ENCODE measurements at regions not wholly inside any gene's neighbourhood (a gene's known extent, or its start where the extent isn't known, plus 50 kb on each side); places are given as distances from the start of the nearest gene placed in this dataset.

DNA sequence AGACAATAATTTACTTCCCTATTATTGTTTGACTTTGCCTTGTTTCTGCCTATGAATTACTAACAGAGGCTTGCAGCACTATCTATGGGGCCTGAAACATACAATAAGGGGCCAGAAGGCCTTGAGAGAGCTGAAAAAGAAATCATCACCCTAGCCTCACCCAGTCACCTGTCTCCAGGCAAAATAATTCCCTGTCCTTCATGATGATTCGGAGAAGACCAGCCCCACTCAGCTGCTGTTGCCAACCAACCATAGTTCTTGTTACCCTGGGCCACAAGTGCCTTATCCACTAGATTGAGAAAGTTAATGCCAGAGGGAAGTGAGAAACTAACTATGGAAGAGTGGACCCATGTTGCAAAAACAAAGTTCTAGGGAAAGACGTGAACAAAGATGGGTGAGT lies 97.1 kb downstream of the ARF6 start:
- Histone ChIP-seq H3K9me3 (no peaks in the 10 kb centered on the region), H3K27me3 (ENCODE audit: low read depth) (no peaks in the 10 kb centered on the region), H3K4me3 (no peak overlapping the region), H3K27ac (no peak overlapping the region), H3K36me3 (no peaks in the 10 kb centered on the region), H3K4me1 (peaks cover 11% of the 10 kb centered on the region)
- ATAC-seq (no peak), DNase-seq (no peak)
- TF ChIP-seq, protein P1, sequence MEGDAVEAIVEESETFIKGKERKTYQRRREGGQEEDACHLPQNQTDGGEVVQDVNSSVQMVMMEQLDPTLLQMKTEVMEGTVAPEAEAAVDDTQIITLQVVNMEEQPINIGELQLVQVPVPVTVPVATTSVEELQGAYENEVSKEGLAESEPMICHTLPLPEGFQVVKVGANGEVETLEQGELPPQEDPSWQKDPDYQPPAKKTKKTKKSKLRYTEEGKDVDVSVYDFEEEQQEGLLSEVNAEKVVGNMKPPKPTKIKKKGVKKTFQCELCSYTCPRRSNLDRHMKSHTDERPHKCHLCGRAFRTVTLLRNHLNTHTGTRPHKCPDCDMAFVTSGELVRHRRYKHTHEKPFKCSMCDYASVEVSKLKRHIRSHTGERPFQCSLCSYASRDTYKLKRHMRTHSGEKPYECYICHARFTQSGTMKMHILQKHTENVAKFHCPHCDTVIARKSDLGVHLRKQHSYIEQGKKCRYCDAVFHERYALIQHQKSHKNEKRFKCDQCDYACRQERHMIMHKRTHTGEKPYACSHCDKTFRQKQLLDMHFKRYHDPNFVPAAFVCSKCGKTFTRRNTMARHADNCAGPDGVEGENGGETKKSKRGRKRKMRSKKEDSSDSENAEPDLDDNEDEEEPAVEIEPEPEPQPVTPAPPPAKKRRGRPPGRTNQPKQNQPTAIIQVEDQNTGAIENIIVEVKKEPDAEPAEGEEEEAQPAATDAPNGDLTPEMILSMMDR (IDR thresholded peaks at IDR 0.05): no peak
- intact Hi-C loops (cut with DNase I): no loop called here

DNA sequence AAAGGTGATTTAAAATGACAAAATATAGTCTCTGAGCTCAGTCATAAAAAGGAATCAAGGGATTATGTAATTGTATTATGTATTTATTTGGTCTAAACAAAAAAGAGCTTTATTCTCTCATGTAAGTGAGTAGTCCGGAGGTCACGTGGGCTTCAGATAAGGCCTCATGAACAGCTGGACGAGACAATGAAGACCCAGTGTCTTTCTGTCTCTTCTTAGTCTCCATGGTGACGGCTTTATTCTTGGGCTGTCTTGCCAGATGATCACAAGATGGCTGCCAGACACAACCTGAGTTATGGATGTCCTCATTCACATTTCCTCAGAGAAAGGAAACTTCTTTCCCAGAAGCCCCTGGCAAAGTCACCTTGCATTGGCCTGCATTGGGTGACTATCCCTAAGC lies 98.6 kb downstream of the ARF6 start:
- Histone ChIP-seq H3K9me3 (no peaks in the 10 kb centered on the region), H3K4me1 (peaks cover 7% of the 10 kb centered on the region), H3K36me3 (no peaks in the 10 kb centered on the region), H3K27ac (no peak overlapping the region), H3K27me3 (ENCODE audit: low read depth) (no peaks in the 10 kb centered on the region), H3K4me3 (no peak overlapping the region)
- ATAC-seq: no peak
- TF ChIP-seq, protein P1 (IDR thresholded peaks at IDR 0.05): no peak
- DNase-seq: no peak
- intact Hi-C loops (cut with DNase I): no loop called here

DNA sequence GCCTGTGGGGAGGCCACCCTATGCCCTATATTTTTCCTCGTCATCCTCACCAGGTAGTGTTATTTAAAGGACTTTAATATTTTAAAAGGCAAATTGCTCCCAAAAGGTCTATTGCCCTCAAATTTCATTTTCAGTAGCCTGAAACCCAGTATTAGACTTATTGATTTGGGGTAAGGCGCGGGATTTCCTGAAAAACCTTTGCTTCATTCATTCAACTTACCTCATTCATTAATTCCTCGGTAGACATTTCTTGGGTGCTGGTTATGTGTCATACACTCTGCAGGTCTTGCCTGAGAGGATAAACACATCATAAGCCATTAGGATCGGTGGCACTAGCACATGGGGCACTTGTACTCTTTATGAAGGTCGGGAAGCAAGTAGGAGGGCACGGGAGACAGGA lies 99.2 kb downstream of the ARF6 start:
- Histone ChIP-seq H3K4me1 (peaks cover 2% of the 10 kb centered on the region), H3K36me3 (no peaks in the 10 kb centered on the region), H3K4me3 (no peak overlapping the region), H3K27me3 (ENCODE audit: low read depth) (no peaks in the 10 kb centered on the region), H3K9me3 (no peaks in the 10 kb centered on the region), H3K27ac (no peak overlapping the region)
- no peak for DNase-seq
- TF ChIP-seq, protein P1 (IDR thresholded peaks at IDR 0.05): no peak
- ATAC-seq: no peak
- intact Hi-C loops (cut with DNase I): no loop called here

DNA sequence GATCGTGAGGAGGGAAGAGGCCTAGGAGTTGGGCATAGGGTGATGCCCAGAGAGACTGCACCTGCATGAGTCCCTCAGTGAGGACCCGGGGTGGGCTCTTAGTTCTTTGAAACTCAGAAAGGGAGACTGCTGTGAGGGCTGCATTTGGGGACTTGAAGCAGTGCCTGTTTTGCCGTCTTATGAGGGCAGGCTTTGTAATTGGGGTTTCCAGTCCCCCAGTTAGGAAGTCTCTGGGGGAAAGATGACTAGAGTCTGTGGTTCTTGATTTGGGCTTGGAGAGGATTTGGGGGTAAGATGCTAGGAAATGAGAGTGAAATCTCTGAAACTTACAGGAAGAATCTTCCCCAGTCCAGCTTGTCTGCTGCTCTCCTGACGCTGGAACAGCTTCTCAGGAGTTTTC lies 99.6 kb downstream of the ARF6 start:
- TF ChIP-seq, protein P1 (IDR thresholded peaks at IDR 0.05): no peak
- Histone ChIP-seq H3K27ac (no peak overlapping the region), H3K9me3 (no peaks in the 10 kb centered on the region), H3K36me3 (no peaks in the 10 kb centered on the region), H3K4me3 (no peak overlapping the region), H3K27me3 (ENCODE audit: low read depth) (no peaks in the 10 kb centered on the region), H3K4me1 (no peaks in the 10 kb centered on the region)
- ATAC-seq: no peak
- intact Hi-C loops (cut with DNase I): no loop called here
- no peak for DNase-seq

DNA sequence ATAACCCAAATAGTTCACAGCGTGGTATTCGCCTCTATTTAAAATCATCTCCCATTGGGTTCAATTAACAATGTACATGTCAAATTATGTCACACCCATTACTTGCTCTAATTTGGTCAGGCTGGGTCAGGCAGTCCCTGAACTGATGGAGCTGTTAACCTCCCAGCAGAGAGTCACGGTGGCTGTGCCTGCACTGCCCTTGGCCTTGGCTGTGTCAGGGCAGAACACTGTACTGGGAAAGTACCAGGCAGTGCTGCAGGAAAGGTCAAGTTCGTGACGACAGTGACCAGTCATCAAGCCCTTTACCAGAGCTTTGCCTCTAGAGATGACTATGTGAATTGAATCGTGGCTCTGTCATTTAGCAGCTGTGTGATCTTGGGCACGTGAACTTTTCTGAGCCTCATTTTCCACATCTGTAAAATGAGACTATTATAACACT lies 100.0 kb downstream of the ARF6 start:
- no peak overlapping the region for H3K27ac ChIP-seq
- no peaks in the 10 kb centered on the region for H3K27me3 ChIP-seq (ENCODE audit: low read depth)
- intact Hi-C loops (cut with DNase I): no loop called here
- no peaks in the 10 kb centered on the region for H3K9me3 ChIP-seq
- DNase-seq (no peak), ATAC-seq (peak in 1 of 2 donors; percentile 31)
- no peak overlapping the region for H3K4me3 ChIP-seq
- TF ChIP-seq, protein P1 (IDR thresholded peaks at IDR 0.05): no peak
- no peaks in the 10 kb centered on the region for H3K36me3 ChIP-seq
- H3K4me1 ChIP-seq: no peaks in the 10 kb centered on the region

DNA sequence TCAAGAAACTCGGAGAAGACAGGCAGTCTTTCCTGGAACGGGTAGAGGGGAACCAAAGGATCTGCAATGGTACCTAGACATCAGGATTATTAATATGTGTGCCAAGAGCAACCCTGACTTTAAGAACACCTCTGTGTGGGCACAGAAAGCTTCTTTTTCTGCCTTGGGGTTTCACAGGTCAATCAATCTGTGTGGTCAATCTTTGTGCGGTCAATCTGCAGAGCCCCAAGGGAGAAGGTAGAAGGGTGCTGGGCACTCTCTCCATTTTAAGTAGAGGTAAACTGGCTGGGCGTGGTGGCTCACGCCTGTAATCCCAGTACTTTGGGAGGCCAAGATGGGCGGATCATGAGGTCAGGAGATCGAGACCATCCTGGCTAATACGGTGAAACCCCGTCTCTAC lies 100.7 kb downstream of the ARF6 start:
- Histone ChIP-seq H3K36me3 (no peaks in the 10 kb centered on the region), H3K4me3 (no peak overlapping the region), H3K27ac (no peak overlapping the region), H3K9me3 (no peaks in the 10 kb centered on the region), H3K4me1 (peaks cover under 1% of the 10 kb centered on the region), H3K27me3 (ENCODE audit: low read depth) (no peaks in the 10 kb centered on the region)
- TF ChIP-seq, protein P1 (IDR thresholded peaks at IDR 0.05): no peak
- DNase-seq: no peak
- ATAC-seq: no peak
- intact Hi-C loops (cut with DNase I): no loop called here

Measured in lower lobe of right lung (tissue), 2 donors.